Keratinocyte (primary cell): ENCODE measurements at regions not wholly inside any gene's neighbourhood (a gene's known extent, or its start where the extent isn't known, plus 50 kb on each side); places are given as distances from the start of the nearest gene placed in this dataset.

Experiments used
- CTCF ChIP-seq, 3 experiments: IDR thresholded peaks in 1 of 3; conservative IDR thresholded peaks in 1 of 3; optimal IDR thresholded peaks in 1 of 3; 2 replicates in 2 of 3; 3 replicates in 1 of 3; pipeline versions ENCODE3 to v1.5.1; 2011; ENCODE audit warnings: low read length in 3 of 3, mild to moderate bottlenecking in 3 of 3, moderate library complexity in 2 of 3, control low read depth in 1 of 3, inconsistent platforms in 1 of 3; ENCODE audit not compliant: insufficient read depth in 2 of 3; ENCODE audit errors: extremely low read depth in 1 of 3
- EZH2 ChIP-seq: IDR thresholded peaks from one replicate; pipeline ENCODE4 v1.6.1; 2012; ENCODE audit warnings: inconsistent platforms, mild to moderate bottlenecking, low read length, moderate library complexity

GRCh38 chr5:171582849-171583248 is 163.4 kb downstream of the FGF18 start:
- TF ChIP-seq CTCF (optimal IDR thresholded peaks at IDR 0.05 in 1 of 3, IDR thresholded peaks at IDR 0.05 in 1 of 3, conservative IDR thresholded peaks at IDR 0.05 in 1 of 3; ENCODE audit: extremely low read depth in 1 of 3, insufficient read depth in 2 of 3, low read length in 3 of 3) (no peak), EZH2 (no peak)
